Activated B cell treated with CpG ODN at 0.5 μM for 24 hours (primary cell): ENCODE measurements at regions not wholly inside any gene's neighbourhood (a gene's known extent, or its start where the extent isn't known, plus 50 kb on each side); places are given as distances from the start of the nearest gene placed in this dataset.

Experiments used
- ATAC-seq: fragments of 200-7000 bp; cut with Tn5 transposase; one replicate; pipeline ENCODE4 v1.10.0; 2021; ENCODE audit warnings: low read depth, mild to moderate bottlenecking, moderate library complexity
- CTCF ChIA-PET: fragments of 350-600 bp; sonication (Branson Sonifier 250); formaldehyde crosslinking; loops from one replicate; lab custom pipeline; 2021; ENCODE audit warnings: antibody characterized with exemption; lab: Charles Lee
- POLR2A ChIA-PET: fragments of 350-600 bp; sonication (Branson Sonifier 250); formaldehyde crosslinking; loops from one replicate; lab custom pipeline; 2021; ENCODE audit warnings: antibody characterized with exemption; lab: Charles Lee
- DNase-seq: peaks from one replicate; pipeline ENCODE4 v3.0.0; 2022
- H3K27ac Mint-ChIP-seq: one replicate; pipeline ENCODE4 v1.8.0; 2020; ENCODE audit warnings: mixed read lengths
- H3K27me3 Mint-ChIP-seq: one replicate; pipeline ENCODE4 v1.8.0; 2021; ENCODE audit warnings: mixed read lengths
- H3K36me3 Mint-ChIP-seq: one replicate; pipeline ENCODE4 v1.8.0; 2021; ENCODE audit warnings: low read depth, mixed read lengths
- H3K4me1 Mint-ChIP-seq: one replicate; pipeline ENCODE4 v1.8.0; 2021; ENCODE audit warnings: mixed read lengths
- H3K4me3 Mint-ChIP-seq: one replicate; pipeline ENCODE4 v1.8.0; 2020; ENCODE audit warnings: mild to moderate bottlenecking, mixed read lengths
- H3K9me3 Mint-ChIP-seq: one replicate; pipeline ENCODE4 v1.8.0; 2020; ENCODE audit warnings: mixed read lengths
- CTCF ChIP-seq: fragments of 200-600 bp; IDR thresholded peaks from one replicate; pipeline ENCODE4 v1.8.0; 2022; ENCODE audit warnings: antibody characterized with exemption, mild to moderate bottlenecking
- intact Hi-C: fragments of 100-400 bp; cut with micrococcal nuclease; formaldehyde crosslinking; loops from one replicate; pipeline ENCODE4 v1.15.1; 2024

GRCh38 chr2:102915128-102915527, 153.3 kb downstream of the TMEM182 start:
- ATAC-seq (no peak), DNase-seq (no peak)
- peaks cover 13% of the 10 kb centered on the region for H3K9me3 Mint-ChIP-seq
- no peak overlapping the region for H3K27ac Mint-ChIP-seq
- intact Hi-C loops, result no loop called here
- H3K36me3 Mint-ChIP-seq, result no peaks in the 10 kb centered on the region
- no peaks in the 10 kb centered on the region for H3K4me1 Mint-ChIP-seq
- POLR2A ChIA-PET, result no interaction called here
- CTCF ChIA-PET, result no interaction called here
- no peak for TF ChIP-seq CTCF
- H3K4me3 Mint-ChIP-seq, result no peak overlapping the region
- H3K27me3 Mint-ChIP-seq, result no peaks in the 10 kb centered on the region

GRCh38 chr2:102922321-102922720, 160.5 kb downstream of the TMEM182 start:
- CTCF ChIA-PET, result no interaction called here
- H3K36me3 Mint-ChIP-seq, result no peaks in the 10 kb centered on the region
- intact Hi-C loops, result no loop called here
- no peak for DNase-seq
- peaks cover 6% of the 10 kb centered on the region for H3K9me3 Mint-ChIP-seq
- H3K27ac Mint-ChIP-seq, result no peak overlapping the region
- H3K4me1 Mint-ChIP-seq, result no peaks in the 10 kb centered on the region
- no peaks in the 10 kb centered on the region for H3K27me3 Mint-ChIP-seq
- POLR2A ChIA-PET, result no interaction called here
- no peak for ATAC-seq
- TF ChIP-seq CTCF, result no peak
- H3K4me3 Mint-ChIP-seq, result no peak overlapping the region

- CTCF ChIA-PET, result no interaction called here
- H3K4me1 Mint-ChIP-seq, result no peaks in the 10 kb centered on the region
- POLR2A ChIA-PET, result no interaction called here
- no peaks in the 10 kb centered on the region for H3K9me3 Mint-ChIP-seq
- no peaks in the 10 kb centered on the region for H3K36me3 Mint-ChIP-seq
- DNase-seq (no peak), ATAC-seq (no peak)
- no peaks in the 10 kb centered on the region for H3K27me3 Mint-ChIP-seq
- intact Hi-C loops, result no loop called here
- TF ChIP-seq CTCF, result no peak
- no peak overlapping the region for H3K4me3 Mint-ChIP-seq
- H3K27ac Mint-ChIP-seq, result no peak overlapping the region
Observed at GRCh38 chr2:102925003-102925402, 163.2 kb downstream of the TMEM182 start.

GRCh38 chr2:102927854-102928267, 166.0 kb downstream of the TMEM182 start:
- intact Hi-C loops, result no loop called here
- Mint-ChIP-seq H3K27ac (no peak overlapping the region), H3K4me3 (no peak overlapping the region), H3K36me3 (no peaks in the 10 kb centered on the region), H3K4me1 (no peaks in the 10 kb centered on the region), H3K27me3 (no peaks in the 10 kb centered on the region), H3K9me3 (no peaks in the 10 kb centered on the region)
- ATAC-seq (no peak), DNase-seq (no peak)
- POLR2A ChIA-PET, result no interaction called here
- CTCF ChIA-PET, result no interaction called here
- no peak for TF ChIP-seq CTCF

- DNase-seq (no peak), ATAC-seq (no peak)
- Mint-ChIP-seq H3K27me3 (no peaks in the 10 kb centered on the region), H3K4me1 (no peaks in the 10 kb centered on the region), H3K27ac (no peak overlapping the region), H3K9me3 (no peaks in the 10 kb centered on the region), H3K36me3 (no peaks in the 10 kb centered on the region), H3K4me3 (no peak overlapping the region)
- no peak for TF ChIP-seq CTCF
- intact Hi-C loops, result no loop called here
- ChIA-PET POLR2A (no interaction called here), CTCF (no interaction called here)
Observed at GRCh38 chr2:102929721-102930120, 167.9 kb downstream of the TMEM182 start.
